Parathyroid adenoma (tissue), 2 donors: ENCODE measurements at regions not wholly inside any gene's neighbourhood (a gene's known extent, or its start where the extent isn't known, plus 50 kb on each side); places are given as distances from the start of the nearest gene placed in this dataset.

Experiments
- H2AFZ ChIP-seq: fragments of 300-600 bp; sonication (generic); one replicate; pipeline ENCODE4 v1.7.0; 2017; ENCODE audit warnings: antibody characterized with exemption, mild to moderate bottlenecking
- H3K27ac ChIP-seq: fragments of 300-600 bp; sonication (generic); one replicate; pipeline ENCODE4 v1.7.0; 2017
- H3K27me3 ChIP-seq: fragments of 300-600 bp; sonication (generic); one replicate; pipeline ENCODE4 v1.7.0; 2017; ENCODE audit warnings: low read length; ENCODE audit not compliant: control insufficient read depth, insufficient read depth
- H3K36me3 ChIP-seq: fragments of 300-600 bp; sonication (generic); one replicate; pipeline ENCODE4 v1.7.0; 2017; ENCODE audit warnings: low read length; ENCODE audit not compliant: control insufficient read depth, insufficient read depth
- H3K4me1 ChIP-seq: fragments of 300-600 bp; sonication (generic); one replicate; pipeline ENCODE4 v1.7.0; 2017; ENCODE audit warnings: control low read depth
- H3K4me2 ChIP-seq: fragments of 300-600 bp; sonication (generic); one replicate; pipeline ENCODE4 v1.7.0; 2017; ENCODE audit warnings: low read length
- H3K4me3 ChIP-seq: fragments of 300-600 bp; sonication (generic); one replicate; pipeline ENCODE4 v1.7.0; 2017; ENCODE audit warnings: low read depth, low read length
- H3K79me2 ChIP-seq: fragments of 300-600 bp; sonication (generic); one replicate; pipeline ENCODE4 v1.7.0; 2017; ENCODE audit warnings: control low read depth
- H3K9ac ChIP-seq: fragments of 300-600 bp; sonication (generic); one replicate; pipeline ENCODE4 v1.7.0; 2017; ENCODE audit warnings: mild to moderate bottlenecking
- H3K9me3 ChIP-seq: fragments of 300-600 bp; sonication (generic); one replicate; pipeline ENCODE4 v1.7.0; 2017; ENCODE audit warnings: low read length; ENCODE audit not compliant: control insufficient read depth
- CTCF ChIP-seq: fragments of 300-600 bp; sonication (generic); IDR thresholded peaks from one replicate; pipeline ENCODE4 v1.7.0; 2017; ENCODE audit warnings: antibody characterized with exemption, mild to moderate bottlenecking
- donor health status: primary hyperparathyroidism.

GRCh38 chr13:40026741-40027140 lies 371.3 kb downstream of the COG6 start:
- Histone ChIP-seq H3K9ac (no peak overlapping the region), H3K4me1 (no peaks in the 10 kb centered on the region), H3K4me2 (no peak overlapping the region), H2AFZ (no peak overlapping the region), H3K4me3 (no peak overlapping the region), H3K9me3 (no peaks in the 10 kb centered on the region), H3K79me2 (no peaks in the 10 kb centered on the region), H3K27ac (no peak overlapping the region), H3K27me3 (no peaks in the 10 kb centered on the region), H3K36me3 (no peaks in the 10 kb centered on the region)
- no peak for TF ChIP-seq CTCF

GRCh38 chr13:40028446-40028845 lies 373.0 kb downstream of the COG6 start:
- Histone ChIP-seq H3K4me1 (no peaks in the 10 kb centered on the region), H3K27me3 (no peaks in the 10 kb centered on the region), H2AFZ (no peak overlapping the region), H3K36me3 (no peaks in the 10 kb centered on the region), H3K79me2 (no peaks in the 10 kb centered on the region), H3K4me3 (no peak overlapping the region), H3K9me3 (no peaks in the 10 kb centered on the region), H3K27ac (no peak overlapping the region), H3K4me2 (no peak overlapping the region), H3K9ac (no peak overlapping the region)
- no peak for TF ChIP-seq CTCF

GRCh38 chr13:40031031-40031430 lies 375.6 kb downstream of the COG6 start:
- H3K36me3 ChIP-seq, result no peaks in the 10 kb centered on the region
- H3K4me2 ChIP-seq, result no peak overlapping the region
- TF ChIP-seq CTCF, result no peak
- H2AFZ ChIP-seq, result no peak overlapping the region
- H3K9me3 ChIP-seq, result no peaks in the 10 kb centered on the region
- no peak overlapping the region for H3K9ac ChIP-seq
- no peak overlapping the region for H3K27ac ChIP-seq
- no peak overlapping the region for H3K4me3 ChIP-seq
- no peaks in the 10 kb centered on the region for H3K4me1 ChIP-seq
- H3K27me3 ChIP-seq, result no peaks in the 10 kb centered on the region
- no peaks in the 10 kb centered on the region for H3K79me2 ChIP-seq

GRCh38 chr13:40039061-40039460 lies 383.6 kb downstream of the COG6 start:
- Histone ChIP-seq H3K9me3 (no peaks in the 10 kb centered on the region), H2AFZ (no peak overlapping the region), H3K9ac (no peak overlapping the region), H3K27me3 (no peaks in the 10 kb centered on the region), H3K27ac (no peak overlapping the region), H3K4me3 (no peak overlapping the region), H3K36me3 (no peaks in the 10 kb centered on the region), H3K79me2 (no peaks in the 10 kb centered on the region), H3K4me2 (no peak overlapping the region), H3K4me1 (no peaks in the 10 kb centered on the region)
- TF ChIP-seq CTCF, result no peak

- Histone ChIP-seq H3K27ac (no peak overlapping the region), H2AFZ (no peak overlapping the region), H3K9ac (no peak overlapping the region), H3K4me3 (no peak overlapping the region), H3K9me3 (no peaks in the 10 kb centered on the region), H3K4me2 (no peak overlapping the region), H3K36me3 (no peaks in the 10 kb centered on the region), H3K79me2 (no peaks in the 10 kb centered on the region), H3K4me1 (no peaks in the 10 kb centered on the region), H3K27me3 (no peaks in the 10 kb centered on the region)
- no peak for TF ChIP-seq CTCF
These were observed 387.5 kb downstream of the COG6 start for GRCh38 chr13:40042991-40043390.
